A172 (cell line): ENCODE measurements at regions not wholly inside any gene's neighbourhood (a gene's known extent, or its start where the extent isn't known, plus 50 kb on each side); places are given as distances from the start of the nearest gene placed in this dataset.
"Not testable (repeated sequence)": the region's sequence is repeated elsewhere in the genome, so short reads cannot be mapped to it uniquely, and the experiment has no call there.

Experiments used
- DNase-seq: peaks from one replicate; pipeline ENCODE4 v3.0.0-alpha.2; 2015; ENCODE audit warnings: low spot score

DNA sequence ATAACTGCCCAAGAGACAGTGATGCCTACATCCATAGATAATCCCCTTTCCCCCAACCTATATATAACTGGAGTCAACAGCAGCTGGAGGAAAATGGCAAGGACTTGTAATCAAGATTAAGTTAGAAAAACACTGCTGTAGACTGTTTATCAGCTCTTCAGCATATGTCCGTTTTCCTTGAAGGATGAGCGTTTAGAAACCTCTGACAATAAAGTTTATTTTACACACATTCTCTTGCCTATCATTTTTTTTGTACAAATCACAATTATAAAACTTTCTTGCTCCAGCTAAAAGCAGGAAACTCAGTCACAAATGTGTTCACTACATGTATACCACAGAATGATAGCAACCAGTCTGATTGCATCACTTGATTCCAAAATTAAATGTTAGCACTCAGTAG lies 50.8 kb downstream of the PPIAL4G start:
- not testable (repeated sequence) for DNase-seq

DNA sequence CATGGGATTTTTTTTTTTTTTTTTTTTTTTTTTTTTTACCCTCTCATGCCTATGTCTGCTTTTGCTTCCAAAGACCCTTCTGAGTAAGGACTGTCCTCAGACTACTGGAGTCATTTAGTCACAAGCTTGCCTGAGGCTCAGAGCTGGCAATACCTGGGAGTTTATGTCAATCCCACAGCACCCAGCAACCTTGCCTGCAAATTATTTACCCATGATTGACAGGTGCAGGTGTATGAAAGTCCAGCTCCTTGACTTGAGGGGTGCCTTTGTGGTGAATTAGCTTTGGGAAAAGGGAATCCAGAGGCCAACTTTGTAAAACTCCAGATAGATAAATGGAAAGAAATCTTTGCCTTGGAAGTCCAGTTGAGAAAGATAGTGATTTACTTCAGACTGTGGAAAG lies 53.2 kb downstream of the PPIAL4G start:
- not testable (repeated sequence) for DNase-seq

DNA sequence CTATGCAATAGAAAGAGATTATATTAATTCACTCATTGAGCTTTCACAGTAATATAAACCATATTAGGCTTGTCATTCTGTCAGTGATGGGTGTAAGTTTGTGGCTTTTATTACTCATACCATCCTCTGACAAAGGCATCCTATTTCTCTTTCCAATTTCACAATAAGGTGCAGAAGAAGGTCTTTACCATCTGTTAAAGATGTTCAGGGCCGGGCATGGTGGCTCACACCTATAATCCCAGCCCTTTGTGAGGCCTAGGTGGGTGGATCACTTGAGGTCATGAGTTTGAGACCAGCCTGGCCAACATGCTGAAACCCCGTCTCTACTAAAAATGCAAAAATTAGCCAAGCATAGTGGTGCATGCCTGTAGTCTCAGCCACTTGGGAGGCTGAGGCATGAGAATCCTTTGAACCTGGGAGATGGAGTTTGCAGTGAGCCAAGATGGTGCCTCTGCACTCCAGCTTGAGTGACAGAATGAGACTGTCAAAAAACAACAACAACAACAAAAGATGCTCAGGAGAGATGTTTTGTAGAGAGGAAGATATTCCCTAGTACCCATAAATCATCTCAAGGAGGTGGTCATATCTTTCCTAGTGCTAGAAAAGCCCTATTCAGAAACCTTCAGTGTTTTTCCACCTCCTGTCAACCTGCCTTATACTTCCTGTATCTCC lies 56.0 kb downstream of the PPIAL4G start:
- not testable (repeated sequence) for DNase-seq

DNA sequence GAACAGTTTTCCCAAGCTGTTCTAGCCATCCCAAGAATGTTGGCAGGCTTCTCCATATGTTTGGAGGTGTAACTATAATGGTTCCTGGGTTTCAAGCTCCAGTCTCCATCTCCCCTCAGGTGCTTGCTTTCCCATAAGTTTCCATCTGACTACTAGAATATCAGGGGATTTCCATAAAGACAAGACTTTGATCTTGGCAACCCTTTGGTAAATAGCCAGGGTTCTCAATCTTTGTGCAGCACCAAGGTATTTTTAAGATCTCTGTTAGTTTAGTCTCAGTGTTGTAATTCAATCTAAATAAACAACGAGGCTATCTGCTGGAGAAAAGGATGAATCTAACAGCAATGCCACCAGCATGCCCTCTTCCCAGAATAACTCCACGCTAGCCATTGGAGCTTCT lies 56.7 kb downstream of the PPIAL4G start:
- DNase-seq = not testable (repeated sequence)

DNA sequence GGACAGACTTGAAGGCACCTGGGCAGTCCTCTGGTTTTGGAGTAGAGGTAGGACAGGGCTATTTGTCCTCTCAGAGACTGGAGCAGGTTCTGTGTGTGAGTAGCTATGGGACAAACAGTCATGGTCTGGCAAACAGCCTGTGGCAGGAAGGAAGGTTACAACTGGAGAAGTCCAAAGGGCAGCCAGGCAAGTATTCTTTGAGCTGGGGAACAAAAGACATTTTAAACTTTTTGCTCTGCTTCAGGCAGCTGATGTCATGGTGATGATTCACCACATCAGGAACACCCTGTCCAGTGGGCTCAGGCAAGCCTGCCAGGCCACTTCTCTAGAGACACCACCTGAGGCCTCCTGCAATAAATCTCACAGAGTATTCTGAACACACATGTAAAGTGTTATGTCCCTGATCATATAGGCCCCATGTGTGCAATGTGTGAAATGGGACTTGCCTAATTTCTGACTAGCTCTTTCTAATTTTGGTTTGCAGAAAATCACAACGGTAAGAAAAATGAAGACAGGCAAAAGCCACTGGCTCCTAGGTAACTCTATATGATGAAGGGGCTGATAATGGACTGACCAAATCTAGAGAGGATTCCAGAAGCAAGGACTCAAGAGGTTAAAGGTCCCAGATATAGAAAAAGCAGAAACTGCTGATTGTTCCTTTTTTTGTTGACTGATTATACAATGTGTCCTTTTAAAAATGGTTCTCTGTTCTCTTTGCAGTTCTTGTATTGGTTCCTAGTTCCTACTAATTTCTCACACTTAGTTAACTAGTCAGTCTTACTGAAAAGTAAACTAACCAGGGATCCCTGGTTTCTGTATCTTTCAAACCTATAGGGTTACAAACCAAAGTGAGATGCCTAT lies 58.7 kb downstream of the PPIAL4G start:
- peak; percentile 86 for DNase-seq

DNA sequence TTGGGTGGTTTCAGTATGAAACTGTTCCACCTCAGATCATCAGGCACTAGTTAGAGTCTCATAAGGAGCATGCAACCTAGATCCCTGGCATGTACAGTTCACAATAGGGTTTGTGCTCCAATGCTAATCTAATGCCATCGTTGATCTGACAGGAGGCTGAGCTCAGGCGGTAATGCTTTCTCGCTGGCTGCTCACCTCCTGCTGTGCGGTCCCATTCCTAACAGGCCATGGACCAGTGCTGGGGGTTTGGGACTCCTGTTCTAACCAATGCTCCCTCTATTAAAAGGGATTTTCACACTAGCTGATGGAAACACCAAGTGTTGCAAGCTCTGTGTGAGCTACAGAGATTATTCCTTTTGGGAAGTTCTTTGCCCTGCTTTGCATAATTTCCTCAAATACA lies 60.2 kb downstream of the PPIAL4G start:
- not testable (repeated sequence) for DNase-seq

DNA sequence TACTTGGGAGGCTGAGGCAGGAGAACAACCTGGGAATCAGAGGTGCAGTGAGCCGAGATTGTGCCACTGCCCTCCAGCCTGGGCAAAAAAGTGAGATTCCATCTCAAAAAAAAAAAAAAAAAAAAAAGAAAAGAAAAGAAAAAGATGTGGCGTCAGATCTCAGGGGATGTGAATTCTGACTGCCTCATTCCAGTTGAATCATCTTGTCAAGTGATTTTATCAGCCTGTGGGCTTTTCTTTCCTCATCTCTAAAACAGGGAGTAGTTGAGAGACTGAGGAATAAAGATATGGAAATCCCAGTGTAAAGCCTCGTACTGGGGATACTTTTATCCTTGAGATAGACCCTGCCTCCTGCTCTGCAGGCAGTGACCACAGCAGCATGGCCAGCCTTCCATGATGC lies 65.9 kb downstream of the PPIAL4G start:
- not testable (repeated sequence) for DNase-seq

DNA sequence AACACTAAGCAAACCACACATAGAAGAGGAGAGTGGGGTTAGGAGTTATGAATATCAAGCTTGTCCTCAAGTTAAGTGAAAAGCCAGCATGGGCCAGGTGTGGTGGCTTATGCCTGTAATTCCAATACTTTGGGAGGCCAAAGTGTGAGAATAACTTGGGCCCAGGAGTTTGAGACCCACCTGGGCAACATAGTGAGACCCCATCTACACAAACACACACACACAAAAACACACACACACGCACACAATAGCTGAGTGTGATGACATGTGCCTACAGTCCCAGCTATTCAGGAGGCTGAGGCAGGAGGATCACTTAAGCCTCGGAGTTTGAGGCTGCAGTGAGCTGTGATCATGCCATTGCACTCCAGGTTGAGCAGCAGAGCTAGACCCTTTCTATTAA lies 69.7 kb downstream of the PPIAL4G start:
- DNase-seq = not testable (repeated sequence)

DNA sequence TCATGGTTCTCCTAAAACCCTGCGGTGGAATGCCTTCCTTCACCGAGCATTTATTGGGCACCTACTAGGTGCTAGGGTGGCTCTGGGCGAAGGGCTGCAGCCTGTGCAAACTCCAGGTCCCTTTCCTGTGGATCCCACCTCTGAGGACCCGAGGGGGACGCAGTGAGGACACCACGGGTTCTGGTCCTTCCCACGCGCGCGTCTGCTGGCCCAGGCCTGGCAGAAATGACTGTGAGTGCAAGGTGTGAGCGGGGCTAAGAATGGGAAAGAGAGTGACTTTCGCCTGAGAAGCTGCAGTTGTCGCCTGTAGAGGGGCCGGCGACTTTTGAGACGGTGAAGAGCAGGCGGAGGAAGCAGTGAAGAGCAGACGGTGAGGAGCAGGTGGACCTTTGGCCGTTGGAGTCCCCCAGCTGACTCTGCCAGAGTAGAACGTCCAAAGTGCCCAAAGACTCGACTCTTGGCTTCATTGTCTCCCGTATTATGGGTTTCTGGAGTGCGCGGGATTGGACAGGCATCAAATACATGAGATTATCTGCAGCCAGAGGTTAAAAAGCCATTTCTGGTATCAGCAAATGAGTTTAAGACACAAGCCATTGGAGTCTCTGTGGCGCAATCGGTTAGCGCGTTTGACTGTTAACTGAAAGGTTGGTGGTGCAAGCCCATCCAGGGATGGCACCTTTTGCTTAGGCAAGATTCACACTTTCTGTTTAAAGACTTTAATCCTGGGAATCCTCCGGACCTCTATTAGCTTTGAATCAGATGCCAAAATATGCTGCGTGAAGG lies 78.1 kb downstream of the PPIAL4G start:
- DNase-seq = not testable (repeated sequence)

DNA sequence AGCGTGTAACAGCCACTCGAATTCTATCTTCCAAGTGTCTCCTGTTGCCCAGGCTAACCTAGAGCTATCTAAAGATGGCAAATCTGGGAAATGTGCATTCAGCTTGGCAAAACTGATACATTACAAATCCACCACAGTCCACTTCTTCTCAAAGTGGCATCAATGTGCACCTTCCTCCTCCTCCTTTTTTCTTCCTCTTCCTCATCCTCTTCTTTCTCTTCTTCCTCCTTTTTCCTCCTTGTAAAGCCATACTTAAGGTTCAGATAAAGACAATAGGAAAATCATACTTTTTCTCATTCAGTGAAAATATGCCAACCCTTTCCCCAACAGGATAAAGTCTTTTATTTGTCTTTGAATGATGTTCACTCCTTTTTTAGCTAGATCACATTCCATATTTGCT lies 79.2 kb downstream of the PPIAL4G start:
- DNase-seq = not testable (repeated sequence)

DNA sequence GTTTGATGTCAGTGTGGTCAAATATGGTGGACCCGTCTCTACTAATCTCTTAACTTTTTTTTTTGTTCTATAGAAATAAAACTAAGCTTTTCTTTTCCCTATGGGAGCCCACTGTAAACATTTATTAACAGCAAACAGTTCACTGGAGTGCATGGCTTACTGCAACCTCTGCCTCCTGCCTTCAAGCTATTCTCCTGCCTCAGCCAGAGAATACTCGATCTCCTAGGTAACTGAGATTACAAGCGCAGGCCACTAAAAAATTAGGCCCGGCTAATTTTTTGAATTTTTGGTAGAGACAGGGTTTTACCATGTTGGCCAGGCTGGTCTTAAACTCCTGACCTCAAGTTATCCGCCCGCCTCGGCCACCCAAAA lies 80.0 kb downstream of the PPIAL4G start:
- DNase-seq = not testable (repeated sequence)

DNA sequence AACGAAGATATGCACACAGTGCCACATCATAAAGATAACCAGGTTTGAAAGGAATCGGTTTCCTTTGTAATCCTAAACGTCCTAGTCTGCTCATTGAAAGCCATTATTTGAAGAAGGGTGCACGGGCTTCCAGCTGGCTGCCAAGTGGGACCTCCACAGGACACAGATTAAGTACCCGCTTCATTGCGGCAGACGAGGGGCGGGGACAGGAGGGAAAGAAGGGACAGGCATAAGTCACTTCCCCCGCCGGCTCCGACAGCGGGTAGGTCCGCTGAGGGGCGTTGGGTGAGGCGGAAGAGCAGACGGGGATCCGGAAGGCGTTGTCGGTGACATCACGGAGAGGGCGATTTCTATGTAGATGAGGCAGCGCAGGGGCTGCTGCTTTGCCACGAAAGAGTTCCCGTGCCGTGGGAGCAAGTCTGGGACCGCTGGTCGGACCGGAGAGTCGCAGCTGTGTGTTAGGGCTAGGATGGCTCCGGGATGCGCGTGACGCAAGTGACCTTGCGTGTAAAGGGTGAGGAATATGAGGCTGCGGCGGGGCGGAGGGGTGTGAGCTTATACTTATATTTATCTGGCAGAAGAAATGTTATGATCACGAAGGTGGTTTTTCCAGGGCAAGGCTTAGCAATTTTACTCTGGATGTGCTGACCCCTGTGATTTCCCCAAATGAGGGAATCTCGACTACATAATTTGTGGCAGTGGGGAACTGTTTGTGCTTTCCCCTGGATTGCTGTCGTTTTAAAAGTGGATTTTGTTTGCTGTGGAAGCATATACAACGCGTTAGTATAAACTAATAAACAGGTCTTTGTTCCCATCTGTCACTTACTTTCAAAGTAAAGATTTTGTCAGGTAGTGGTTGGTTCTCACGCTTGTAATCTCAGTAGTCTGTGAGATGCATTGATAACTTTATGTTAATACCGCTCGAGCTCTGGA lies 80.7 kb downstream of the PPIAL4G start:
- DNase-seq = peak; percentile 84

DNA sequence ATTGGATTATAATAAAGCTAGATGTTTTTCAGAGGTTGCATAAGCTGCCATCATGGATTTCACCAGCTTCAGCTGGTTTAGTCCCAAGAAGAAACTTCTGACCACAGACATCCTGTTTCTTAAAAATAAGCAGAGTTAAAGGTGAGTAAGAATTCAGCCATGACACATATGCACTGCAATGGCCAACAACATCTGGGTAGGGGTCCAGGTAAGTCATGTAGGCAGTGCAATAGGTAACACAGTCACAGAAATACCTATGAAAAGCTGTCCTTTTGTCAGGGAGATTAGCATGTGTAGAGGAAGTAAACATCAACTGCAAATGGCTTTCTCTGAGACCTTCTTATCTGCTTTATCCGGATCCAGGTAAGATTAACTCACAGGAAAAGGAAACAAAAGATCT lies 85.6 kb downstream of the PPIAL4G start:
- DNase-seq = not testable (repeated sequence)

DNA sequence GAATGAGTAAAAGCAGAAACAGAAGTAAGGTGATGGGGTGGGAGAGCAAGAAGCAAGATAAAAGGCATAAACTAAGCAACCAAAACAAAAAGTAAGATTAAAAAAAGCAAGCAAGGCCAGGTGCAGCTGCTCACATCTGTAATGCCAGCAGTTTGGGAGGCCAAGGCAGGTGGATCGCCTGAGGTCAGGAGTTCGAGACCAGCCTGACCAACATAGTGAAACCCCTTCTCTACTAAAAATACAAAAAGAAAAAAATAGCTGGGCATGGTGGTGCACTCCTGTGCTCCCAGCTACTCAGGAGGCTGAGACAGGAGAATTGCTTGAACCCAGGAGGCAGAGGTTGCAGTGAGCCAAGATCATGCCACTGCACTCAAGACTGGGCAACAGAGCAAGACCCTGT lies 90.6 kb downstream of the PPIAL4G start:
- not testable (repeated sequence) for DNase-seq

DNA sequence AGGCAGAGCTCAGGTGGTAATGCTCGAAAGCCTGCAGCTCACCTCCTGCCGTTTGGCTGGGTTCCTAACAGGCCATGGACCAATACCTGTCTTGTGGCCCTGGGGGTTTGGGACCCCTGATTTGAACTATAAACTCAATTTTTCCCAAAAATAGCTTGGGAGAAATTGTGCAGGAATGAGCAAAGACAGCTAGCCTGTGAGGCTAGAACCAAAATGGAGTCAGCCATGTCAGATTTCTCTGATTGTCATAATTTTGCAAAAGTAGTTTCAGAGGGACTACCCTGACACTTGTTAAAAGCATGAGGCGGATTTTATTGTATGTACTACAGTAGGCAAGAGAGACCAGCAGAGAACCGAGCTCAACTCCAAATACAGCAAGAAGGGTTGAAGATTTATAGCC lies 91.8 kb downstream of the PPIAL4G start:
- not testable (repeated sequence) for DNase-seq

DNA sequence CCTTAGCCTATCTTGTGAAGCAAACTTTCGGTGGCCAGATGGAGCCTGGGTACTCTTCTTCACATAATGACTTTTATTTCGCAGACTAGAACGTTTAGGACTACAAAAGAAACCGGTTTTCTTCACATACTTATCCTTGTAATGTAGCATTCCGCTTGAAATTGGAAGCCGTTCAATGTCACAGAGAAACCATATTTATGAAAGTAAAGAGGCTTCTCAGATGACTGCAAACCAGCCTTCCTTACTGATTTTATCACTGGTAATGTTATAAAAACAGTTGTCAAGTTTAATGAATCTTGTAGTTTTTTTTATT lies 94.1 kb downstream of the PPIAL4G start:
- DNase-seq = no peak

DNA sequence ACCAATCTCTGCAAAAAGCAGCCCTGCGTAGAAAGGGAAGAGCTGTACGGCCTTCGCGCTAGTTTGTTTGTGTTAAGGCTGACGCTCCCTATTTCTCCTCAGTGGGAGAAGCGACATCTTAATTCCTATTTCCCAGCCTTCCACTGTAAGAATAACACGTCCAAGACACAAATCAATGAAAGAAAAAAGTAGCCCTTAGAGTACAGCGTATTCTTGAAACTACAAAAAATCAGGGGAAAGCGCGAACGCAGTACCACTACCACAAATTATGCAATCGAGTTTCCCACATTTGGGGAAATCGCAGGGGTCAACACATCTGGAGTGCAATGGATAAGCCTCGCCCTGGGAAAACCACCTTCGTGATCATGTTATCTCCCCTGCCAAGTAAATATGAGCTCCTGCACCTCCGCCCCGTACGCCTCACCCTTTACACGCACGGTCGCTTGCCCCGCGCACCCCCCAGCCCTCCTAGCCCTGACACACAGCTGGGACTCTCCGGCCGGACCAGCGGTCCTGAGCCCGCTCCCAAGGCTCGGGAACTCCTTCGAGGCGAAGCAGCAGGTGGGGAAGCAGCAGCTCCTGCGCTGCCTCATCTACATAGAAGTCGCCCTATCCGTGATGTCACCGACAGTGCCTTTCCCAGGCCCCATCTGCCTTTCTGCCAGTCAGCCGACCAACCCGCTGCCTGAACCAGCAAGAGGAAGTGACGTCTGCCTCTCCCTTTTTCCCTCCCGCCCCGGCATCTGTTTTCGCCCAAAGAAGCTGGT lies 94.7 kb downstream of the PPIAL4G start:
- DNase-seq = peak; percentile 89

DNA sequence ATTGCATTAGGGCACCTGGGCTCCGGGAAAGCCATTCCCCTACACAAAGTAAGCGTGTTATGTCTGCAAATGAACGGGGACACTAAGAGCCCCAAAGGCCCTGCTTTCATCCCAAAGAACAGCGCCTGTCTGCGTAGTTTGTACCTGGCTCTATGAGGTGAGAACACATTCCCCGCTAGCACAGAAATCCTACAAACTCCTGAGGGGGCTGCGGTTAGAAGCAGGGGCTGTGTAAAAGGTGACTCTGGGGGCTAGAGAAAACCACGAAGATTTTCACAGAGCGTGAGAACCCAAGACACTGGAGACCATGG lies 95.2 kb downstream of the PPIAL4G start:
- not testable (repeated sequence) for DNase-seq

DNA sequence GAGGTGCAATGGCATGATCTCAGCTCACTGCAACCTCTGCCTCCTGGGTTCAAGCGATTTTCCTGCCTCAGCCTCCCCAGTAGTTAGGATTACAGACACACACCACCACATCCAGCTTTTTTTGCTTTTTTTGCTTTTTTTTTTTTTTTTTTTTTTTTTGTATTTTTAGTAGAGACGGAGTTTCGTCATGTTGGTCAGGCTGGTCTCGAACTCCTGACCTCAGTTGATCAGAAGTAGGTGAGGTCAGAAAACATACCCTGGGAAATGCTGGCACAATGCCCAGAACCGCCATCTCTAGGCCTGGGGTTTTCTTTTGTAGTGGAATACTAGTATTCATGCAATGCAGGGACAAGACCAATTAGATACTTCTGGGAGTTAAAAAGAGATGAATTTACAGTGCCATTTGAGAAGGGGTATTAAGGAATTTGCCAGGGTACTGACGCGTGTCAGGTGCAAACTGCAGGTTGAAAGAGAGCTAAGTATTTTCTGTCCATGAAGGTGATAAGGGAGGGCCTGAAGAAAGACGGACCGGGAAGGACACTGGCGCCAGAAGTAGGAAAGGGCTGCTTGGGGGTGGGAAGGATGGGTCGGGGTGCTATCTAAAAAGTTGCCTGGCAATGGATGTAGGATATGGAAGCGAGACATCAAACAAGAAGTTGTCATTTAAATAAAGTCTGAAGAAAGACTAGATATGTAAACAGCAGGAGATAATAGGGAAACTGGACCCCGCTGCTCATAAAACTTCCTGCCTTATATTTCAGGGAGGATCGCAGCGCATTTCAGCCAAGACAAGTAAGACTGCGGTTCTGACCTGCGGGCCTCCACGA lies 95.8 kb downstream of the PPIAL4G start:
- not testable (repeated sequence) for DNase-seq

DNA sequence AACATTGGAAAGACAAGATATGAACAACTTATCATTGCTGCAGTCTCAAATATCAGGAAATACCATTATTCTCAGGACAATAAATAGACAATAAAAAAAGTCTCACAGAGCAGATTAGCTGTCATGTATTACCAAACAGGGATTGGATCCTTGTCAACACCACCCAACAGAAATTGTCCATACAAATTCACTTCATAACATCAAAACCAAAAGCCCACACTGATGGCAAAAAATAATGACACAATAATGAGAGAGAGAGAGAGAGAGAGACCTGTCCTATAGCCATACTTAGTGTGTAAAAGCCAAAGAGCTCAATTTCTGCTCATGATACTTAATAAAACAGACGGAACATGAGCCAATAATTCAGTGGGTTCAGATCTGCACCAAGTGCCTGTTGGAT lies 96.5 kb downstream of the PPIAL4G start:
- no peak for DNase-seq
